Stimulated activated naive B cell treated with anti-CD40 and anti-IgM and Interleukin-4, amounts not matched to agents 10 μg/mL and 1 μg/mL and 100 μg/mL, for 72 hours (primary cell): ENCODE measurements at regions not wholly inside any gene's neighbourhood (a gene's known extent, or its start where the extent isn't known, plus 50 kb on each side); places are given as distances from the start of the nearest gene placed in this dataset.

Experiments used
- ATAC-seq, 2 donors: fragments of 150-1000 bp; cut with Tn5 transposase; replicated peaks; 2 replicates each; pipeline ENCODE4 v1.10.0; 2021; ENCODE audit warnings: moderate library complexity in 1 of 2
- DNase-seq: peaks from one replicate; pipeline ENCODE4 v3.0.0; 2021
- H3K27ac Mint-ChIP-seq: one replicate; pipeline ENCODE4 v1.8.0; 2022; ENCODE audit warnings: mild to moderate bottlenecking, mixed read lengths
- H3K27me3 Mint-ChIP-seq, 2 donors: one replicate each; pipeline ENCODE4 v1.8.0; 2022; ENCODE audit warnings: mixed read lengths in 2 of 2
- H3K36me3 Mint-ChIP-seq, 2 donors: one replicate each; pipeline ENCODE4 v1.8.0; 2022; ENCODE audit warnings: mixed read lengths in 2 of 2, mild to moderate bottlenecking in 1 of 2
- H3K4me1 Mint-ChIP-seq, 2 donors: one replicate each; pipeline ENCODE4 v1.8.0; 2022; ENCODE audit warnings: mixed read lengths in 2 of 2, mild to moderate bottlenecking in 1 of 2
- H3K4me3 Mint-ChIP-seq, 2 donors: one replicate each; pipeline ENCODE4 v1.8.0; 2022; ENCODE audit warnings: mild to moderate bottlenecking in 2 of 2, mixed read lengths in 2 of 2, moderate library complexity in 1 of 2
- H3K9me3 Mint-ChIP-seq, 2 donors: one replicate each; pipeline ENCODE4 v1.8.0; 2022; ENCODE audit warnings: mixed read lengths in 2 of 2, mild to moderate bottlenecking in 1 of 2

DNA sequence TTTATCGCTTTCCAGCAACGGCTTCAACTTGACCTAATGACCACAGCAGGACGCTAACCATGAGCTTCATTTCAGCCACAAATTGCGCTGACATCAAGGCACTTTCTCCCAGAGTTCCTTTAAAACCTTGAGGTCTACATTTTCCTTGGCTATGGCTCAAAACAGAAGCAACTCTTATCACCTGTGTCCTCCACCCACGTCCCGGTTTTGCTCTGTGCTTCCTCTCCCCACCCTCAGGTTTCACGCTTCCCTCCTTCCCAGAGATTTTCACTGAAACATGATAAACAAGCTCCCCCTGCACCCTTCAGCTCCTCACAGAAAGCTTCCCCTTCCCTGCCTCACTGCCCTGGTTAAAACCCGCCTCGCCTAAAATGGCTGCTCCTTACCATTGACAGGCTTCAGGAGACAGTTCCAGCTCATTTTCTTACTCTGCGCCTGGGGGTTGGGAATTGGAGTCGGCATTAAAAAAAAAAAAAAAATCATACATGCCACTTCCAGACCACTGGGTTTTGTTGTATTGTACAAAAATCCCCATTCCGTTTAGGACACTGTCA is 229.5 kb downstream of the UBE3D start:
- H3K27ac Mint-ChIP-seq = no peak overlapping the region
- H3K36me3 Mint-ChIP-seq = no peaks in the 10 kb centered on the region
- no peaks in the 10 kb centered on the region for H3K9me3 Mint-ChIP-seq
- H3K27me3 Mint-ChIP-seq = no peaks in the 10 kb centered on the region
- DNase-seq (no peak), ATAC-seq (no peak)
- H3K4me3 Mint-ChIP-seq = no peak overlapping the region
- H3K4me1 Mint-ChIP-seq = no peaks in the 10 kb centered on the region

GRCh38 chr6:82840571-82840970 is 225.1 kb downstream of the UBE3D start:
- DNase-seq (no peak), ATAC-seq (no peak)
- H3K9me3 Mint-ChIP-seq = no peaks in the 10 kb centered on the region

DNA sequence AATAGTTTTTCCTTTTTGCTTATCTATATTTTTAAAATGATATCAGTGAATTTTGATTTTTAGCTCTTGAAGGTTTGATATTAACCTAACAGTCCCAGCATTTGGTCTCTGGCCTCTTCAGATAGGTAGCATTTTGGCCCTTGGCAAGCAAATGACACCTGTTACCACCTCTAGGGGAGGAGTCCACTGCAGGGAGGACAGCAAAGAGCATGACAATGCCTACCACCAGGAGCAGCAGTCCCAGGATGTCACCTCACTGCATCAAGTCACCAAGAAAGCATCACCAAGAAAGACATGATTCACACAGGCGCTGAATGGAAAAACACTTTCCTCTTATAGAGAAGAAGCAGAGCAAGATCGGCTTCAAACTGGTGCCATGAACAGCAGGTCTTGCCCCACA is 224.3 kb downstream of the UBE3D start:
- Mint-ChIP-seq H3K9me3 (no peaks in the 10 kb centered on the region), H3K4me1 (no peaks in the 10 kb centered on the region), H3K36me3 (no peaks in the 10 kb centered on the region), H3K27ac (no peak overlapping the region), H3K4me3 (no peak overlapping the region), H3K27me3 (no peaks in the 10 kb centered on the region)
- DNase-seq (no peak), ATAC-seq (no peak)

More at GRCh38 chr6:82840571-82840970, 225.1 kb downstream of the UBE3D start:
- H3K27ac Mint-ChIP-seq = no peak overlapping the region
- no peaks in the 10 kb centered on the region for H3K27me3 Mint-ChIP-seq
- no peak overlapping the region for H3K4me3 Mint-ChIP-seq
- H3K4me1 Mint-ChIP-seq = no peaks in the 10 kb centered on the region
- H3K36me3 Mint-ChIP-seq = no peaks in the 10 kb centered on the region
